Neural cell (in vitro differentiated cells): ENCODE measurements at regions not wholly inside any gene's neighbourhood (a gene's known extent, or its start where the extent isn't known, plus 50 kb on each side); places are given as distances from the start of the nearest gene placed in this dataset.

Experiments used
- H2AFZ ChIP-seq: fragments of 200-600, 300-800 bp; sonication (generic), shearing (Covaris generic); 2 replicates; pipeline ENCODE4 v1.6.0; 2014; ENCODE audit warnings: low read depth, mild to moderate bottlenecking, antibody characterized with exemption, low read length, moderate library complexity
- H3F3A ChIP-seq: fragments of 200-600 bp; shearing (Covaris generic); 2 replicates; pipeline ENCODE4 v1.6.1; 2016; ENCODE audit warnings: mild to moderate bottlenecking, moderate library complexity, mixed read lengths, antibody characterized with exemption, low read length; ENCODE audit not compliant: insufficient read depth, poor library complexity, severe bottlenecking
- H3K27ac ChIP-seq: fragments of 200-600, 300-800 bp; sonication (generic), shearing (Covaris generic); 2 replicates; pipeline ENCODE4 v1.5.1; 2014; ENCODE audit warnings: mild to moderate bottlenecking, low read length, moderate library complexity
- H3K27me3 ChIP-seq: fragments of 300-800, 200-600 bp; sonication (generic), shearing (Covaris generic); 2 replicates; pipeline ENCODE4 v1.6.0; 2014; ENCODE audit warnings: mild to moderate bottlenecking, low read depth, low read length, moderate library complexity; ENCODE audit not compliant: insufficient read depth
- H3K36me3 ChIP-seq: fragments of 300-800, 200-600 bp; sonication (generic), shearing (Covaris generic); 2 replicates; pipeline ENCODE4 v1.5.1; 2014; ENCODE audit warnings: mild to moderate bottlenecking, antibody characterized with exemption, low read length, moderate library complexity; ENCODE audit not compliant: insufficient read depth
- H3K4me2 ChIP-seq: fragments of 300-800, 200-600 bp; sonication (generic), shearing (Covaris generic); 2 replicates; pipeline ENCODE4 v1.6.0; 2014; ENCODE audit warnings: mild to moderate bottlenecking, low read length
- H3K4me3 ChIP-seq: fragments of 300-800, 200-600 bp; sonication (generic), shearing (Covaris generic); 2 replicates; pipeline ENCODE4 v1.5.1; 2014; ENCODE audit warnings: mild to moderate bottlenecking, low read length, moderate library complexity
- H3K79me2 ChIP-seq: fragments of 200-600 bp; shearing (Covaris generic); replicated peaks from 2 replicates; pipeline ENCODE4 v1.6.0; 2014; ENCODE audit warnings: mild to moderate bottlenecking, low read length, moderate library complexity; ENCODE audit not compliant: insufficient read depth
- H3K9ac ChIP-seq: fragments of 300-800, 200-600 bp; sonication (generic), shearing (Covaris generic); 2 replicates; pipeline ENCODE4 v1.6.1; 2016; ENCODE audit warnings: mild to moderate bottlenecking, low read length, mixed read lengths
- H3K9me2 ChIP-seq: fragments of 200-600 bp; shearing (Covaris generic); 2 replicates; pipeline ENCODE4 v1.6.1; 2016; ENCODE audit warnings: mild to moderate bottlenecking, low read length, mixed read lengths; ENCODE audit not compliant: insufficient read depth
- H3K9me3 ChIP-seq: fragments of 200-600, 300-800 bp; sonication (generic), shearing (Covaris generic); 2 replicates; pipeline ENCODE4 v1.6.1; 2016; ENCODE audit warnings: mild to moderate bottlenecking, mixed run types, low read length, moderate library complexity, mixed read lengths
- H4K20me1 ChIP-seq: fragments of 200-600 bp; shearing (Covaris generic); 2 replicates; pipeline ENCODE4 v1.6.1; 2016; ENCODE audit warnings: mild to moderate bottlenecking, mixed run types; ENCODE audit not compliant: insufficient read depth
- EP300 ChIP-seq: fragments of 450-650 bp; conservative IDR thresholded peaks from 2 replicates; pipeline ENCODE4 v1.6.1; 2014; ENCODE audit warnings: antibody characterized with exemption, mild to moderate bottlenecking, moderate library complexity; ENCODE audit not compliant: poor library complexity, severe bottlenecking
- EZH2 ChIP-seq: fragments of 200-600, 300-800 bp; shearing (Covaris generic), sonication (generic); IDR thresholded peaks from 2 replicates; pipeline ENCODE4 v1.6.1; 2014; ENCODE audit warnings: antibody characterized with exemption, low read length, borderline replicate concordance, mild to moderate bottlenecking; ENCODE audit not compliant: insufficient read depth, poor library complexity, severe bottlenecking
- MXI1 ChIP-seq: fragments of 450-650 bp; conservative IDR thresholded peaks from 2 replicates; pipeline ENCODE4 v1.6.1; 2014; ENCODE audit warnings: antibody characterized with exemption, mild to moderate bottlenecking; ENCODE audit not compliant: poor library complexity, severe bottlenecking
- POLR2AphosphoS5 ChIP-seq: IDR thresholded peaks from 2 replicates; pipeline ENCODE4 v1.6.1; 2012
- RAD21 ChIP-seq: fragments of 450-650 bp; conservative IDR thresholded peaks from 2 replicates; pipeline ENCODE4 v1.6.1; 2014; ENCODE audit warnings: antibody characterized with exemption, mild to moderate bottlenecking, moderate library complexity
- TAF1 ChIP-seq: IDR thresholded peaks from 2 replicates; pipeline ENCODE4 v1.6.1; 2012; ENCODE audit warnings: low read depth
- TF ChIP-seq, protein P1 (sequence below): IDR thresholded peaks from 2 replicates; pipeline ENCODE4 v1.6.1; 2012; ENCODE audit warnings: borderline replicate concordance
- TF ChIP-seq, protein P2 (sequence below): fragments of 450-650 bp; IDR thresholded peaks from 2 replicates; pipeline ENCODE4 v1.5.1; 2014; ENCODE audit warnings: antibody characterized with exemption, mild to moderate bottlenecking, moderate library complexity; ENCODE audit not compliant: poor library complexity, severe bottlenecking

DNA sequence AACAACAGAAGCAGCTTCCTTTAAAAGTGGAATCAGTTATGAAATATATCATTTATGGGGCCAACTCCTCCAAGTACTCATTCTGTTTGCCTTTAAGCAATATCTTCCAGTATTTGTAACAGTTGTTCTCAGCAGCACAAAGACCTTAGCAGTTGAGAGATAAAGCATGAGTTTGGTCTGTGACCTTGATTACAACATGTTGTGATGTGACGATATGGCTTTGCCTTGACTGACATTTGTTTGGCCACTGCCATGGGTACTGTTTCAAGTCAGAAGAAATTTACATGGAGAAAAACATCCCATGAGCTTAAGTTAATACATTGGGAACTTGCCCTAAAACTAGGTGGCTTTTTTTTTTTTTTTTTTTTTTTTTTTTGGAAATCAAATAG lies 175.1 kb upstream of the KBTBD8 start:
- Histone ChIP-seq H3K9me2 (no peaks in the 10 kb centered on the region), H3F3A (no peaks in the 10 kb centered on the region), H3K9ac (no peak overlapping the region), H4K20me1 (no peaks in the 10 kb centered on the region), H3K9me3 (no peaks in the 10 kb centered on the region), H3K79me2 (no peaks in the 10 kb centered on the region), H3K27ac (no peak overlapping the region), H2AFZ (no peak overlapping the region), H3K4me2 (no peak overlapping the region), H3K36me3 (no peaks in the 10 kb centered on the region), H3K27me3 (no peaks in the 10 kb centered on the region), H3K4me3 (no peak overlapping the region)
- TF ChIP-seq EZH2: no peak
- TF ChIP-seq, protein P1, sequence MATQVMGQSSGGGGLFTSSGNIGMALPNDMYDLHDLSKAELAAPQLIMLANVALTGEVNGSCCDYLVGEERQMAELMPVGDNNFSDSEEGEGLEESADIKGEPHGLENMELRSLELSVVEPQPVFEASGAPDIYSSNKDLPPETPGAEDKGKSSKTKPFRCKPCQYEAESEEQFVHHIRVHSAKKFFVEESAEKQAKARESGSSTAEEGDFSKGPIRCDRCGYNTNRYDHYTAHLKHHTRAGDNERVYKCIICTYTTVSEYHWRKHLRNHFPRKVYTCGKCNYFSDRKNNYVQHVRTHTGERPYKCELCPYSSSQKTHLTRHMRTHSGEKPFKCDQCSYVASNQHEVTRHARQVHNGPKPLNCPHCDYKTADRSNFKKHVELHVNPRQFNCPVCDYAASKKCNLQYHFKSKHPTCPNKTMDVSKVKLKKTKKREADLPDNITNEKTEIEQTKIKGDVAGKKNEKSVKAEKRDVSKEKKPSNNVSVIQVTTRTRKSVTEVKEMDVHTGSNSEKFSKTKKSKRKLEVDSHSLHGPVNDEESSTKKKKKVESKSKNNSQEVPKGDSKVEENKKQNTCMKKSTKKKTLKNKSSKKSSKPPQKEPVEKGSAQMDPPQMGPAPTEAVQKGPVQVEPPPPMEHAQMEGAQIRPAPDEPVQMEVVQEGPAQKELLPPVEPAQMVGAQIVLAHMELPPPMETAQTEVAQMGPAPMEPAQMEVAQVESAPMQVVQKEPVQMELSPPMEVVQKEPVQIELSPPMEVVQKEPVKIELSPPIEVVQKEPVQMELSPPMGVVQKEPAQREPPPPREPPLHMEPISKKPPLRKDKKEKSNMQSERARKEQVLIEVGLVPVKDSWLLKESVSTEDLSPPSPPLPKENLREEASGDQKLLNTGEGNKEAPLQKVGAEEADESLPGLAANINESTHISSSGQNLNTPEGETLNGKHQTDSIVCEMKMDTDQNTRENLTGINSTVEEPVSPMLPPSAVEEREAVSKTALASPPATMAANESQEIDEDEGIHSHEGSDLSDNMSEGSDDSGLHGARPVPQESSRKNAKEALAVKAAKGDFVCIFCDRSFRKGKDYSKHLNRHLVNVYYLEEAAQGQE: no peak
- TF ChIP-seq EP300: no peak
- TF ChIP-seq, protein P2, sequence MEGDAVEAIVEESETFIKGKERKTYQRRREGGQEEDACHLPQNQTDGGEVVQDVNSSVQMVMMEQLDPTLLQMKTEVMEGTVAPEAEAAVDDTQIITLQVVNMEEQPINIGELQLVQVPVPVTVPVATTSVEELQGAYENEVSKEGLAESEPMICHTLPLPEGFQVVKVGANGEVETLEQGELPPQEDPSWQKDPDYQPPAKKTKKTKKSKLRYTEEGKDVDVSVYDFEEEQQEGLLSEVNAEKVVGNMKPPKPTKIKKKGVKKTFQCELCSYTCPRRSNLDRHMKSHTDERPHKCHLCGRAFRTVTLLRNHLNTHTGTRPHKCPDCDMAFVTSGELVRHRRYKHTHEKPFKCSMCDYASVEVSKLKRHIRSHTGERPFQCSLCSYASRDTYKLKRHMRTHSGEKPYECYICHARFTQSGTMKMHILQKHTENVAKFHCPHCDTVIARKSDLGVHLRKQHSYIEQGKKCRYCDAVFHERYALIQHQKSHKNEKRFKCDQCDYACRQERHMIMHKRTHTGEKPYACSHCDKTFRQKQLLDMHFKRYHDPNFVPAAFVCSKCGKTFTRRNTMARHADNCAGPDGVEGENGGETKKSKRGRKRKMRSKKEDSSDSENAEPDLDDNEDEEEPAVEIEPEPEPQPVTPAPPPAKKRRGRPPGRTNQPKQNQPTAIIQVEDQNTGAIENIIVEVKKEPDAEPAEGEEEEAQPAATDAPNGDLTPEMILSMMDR: no peak
- TF ChIP-seq RAD21: no peak

DNA sequence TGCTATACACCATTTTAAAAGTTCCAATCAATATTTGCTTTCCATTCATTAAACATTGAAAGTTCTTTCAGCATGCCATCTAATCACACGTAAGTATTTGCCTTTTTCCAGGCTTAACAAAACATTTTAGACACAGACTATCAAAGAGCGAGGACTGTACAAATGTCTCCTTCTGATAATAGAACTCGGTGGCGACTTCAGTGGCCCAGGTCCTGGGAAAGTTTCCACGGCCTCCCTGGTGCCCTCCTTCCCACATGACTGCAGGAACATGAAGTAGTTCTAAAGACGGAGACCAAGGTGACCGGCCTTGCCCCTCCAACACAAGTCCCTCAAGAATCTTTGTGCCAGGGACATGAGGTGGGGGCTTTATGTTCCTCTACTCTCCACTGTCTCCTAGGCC lies 174.6 kb upstream of the KBTBD8 start:
- Histone ChIP-seq H3K36me3 (no peaks in the 10 kb centered on the region), H3K9me3 (no peaks in the 10 kb centered on the region), H3K27me3 (no peaks in the 10 kb centered on the region), H3K27ac (no peak overlapping the region), H3F3A (no peaks in the 10 kb centered on the region), H3K4me3 (no peak overlapping the region), H3K9ac (no peak overlapping the region), H2AFZ (no peak overlapping the region), H4K20me1 (no peaks in the 10 kb centered on the region), H3K9me2 (no peaks in the 10 kb centered on the region), H3K4me2 (no peak overlapping the region), H3K79me2 (no peaks in the 10 kb centered on the region)
- TF ChIP-seq, protein P1: no peak
- TF ChIP-seq MXI1: no peak
- no peak for TF ChIP-seq RAD21
- no peak for TF ChIP-seq POLR2AphosphoS5
- TF ChIP-seq EP300: no peak
- no peak for TF ChIP-seq TAF1
- TF ChIP-seq, protein P2: no peak
